ENCODE measurements at regions not wholly inside any gene's neighbourhood (a gene's known extent, or its start where the extent isn't known, plus 50 kb on each side); places are given as distances from the start of the nearest gene placed in this dataset.

DNA sequence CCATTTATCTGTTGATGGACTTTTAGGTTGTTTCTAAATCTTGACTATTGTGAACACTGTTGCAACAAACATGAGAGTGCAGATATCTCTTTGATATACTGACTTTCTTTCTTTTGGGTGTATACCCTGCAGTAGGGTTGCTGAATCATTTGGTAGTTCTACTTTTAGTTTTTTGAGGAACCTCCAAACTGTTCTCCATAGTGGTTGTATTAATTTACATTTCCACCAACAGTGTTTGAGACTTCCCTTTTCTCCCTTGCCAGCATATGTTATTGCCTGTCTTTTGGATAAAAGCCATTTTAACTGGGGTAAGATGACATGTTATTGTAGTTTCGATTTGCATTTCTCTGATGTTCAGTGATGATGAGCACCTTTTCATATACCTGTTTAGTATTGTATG, 330.0 kb downstream of the DDX10 start:
- H3K36me3 Mint-ChIP-seq, result no peaks in the 10 kb centered on the region
- Histone ChIP-seq H3K4me1 (ENCODE audit: control insufficient read depth, insufficient read depth, low read length) (no peaks in the 10 kb centered on the region), H3K27ac (ENCODE audit: low read length) (no peak overlapping the region), H3K27me3 (ENCODE audit: control insufficient read depth, insufficient read depth, low read length) (no peaks in the 10 kb centered on the region), H3K4me3 (ENCODE audit: low read length) (no peak overlapping the region), H3K36me3 (ENCODE audit: control insufficient read depth, insufficient read depth, low read length) (no peaks in the 10 kb centered on the region), H3K9me3 (ENCODE audit: control insufficient read depth, insufficient read depth, low read length) (no peaks in the 10 kb centered on the region)
- peaks cover 17 to 24% of the 10 kb centered on the region in 2 donors for H3K27me3 Mint-ChIP-seq (ENCODE audit: low read depth in 2 of 2)
- H3K4me1 Mint-ChIP-seq, result no peaks in the 10 kb centered on the region
- TF ChIP-seq, protein P1, sequence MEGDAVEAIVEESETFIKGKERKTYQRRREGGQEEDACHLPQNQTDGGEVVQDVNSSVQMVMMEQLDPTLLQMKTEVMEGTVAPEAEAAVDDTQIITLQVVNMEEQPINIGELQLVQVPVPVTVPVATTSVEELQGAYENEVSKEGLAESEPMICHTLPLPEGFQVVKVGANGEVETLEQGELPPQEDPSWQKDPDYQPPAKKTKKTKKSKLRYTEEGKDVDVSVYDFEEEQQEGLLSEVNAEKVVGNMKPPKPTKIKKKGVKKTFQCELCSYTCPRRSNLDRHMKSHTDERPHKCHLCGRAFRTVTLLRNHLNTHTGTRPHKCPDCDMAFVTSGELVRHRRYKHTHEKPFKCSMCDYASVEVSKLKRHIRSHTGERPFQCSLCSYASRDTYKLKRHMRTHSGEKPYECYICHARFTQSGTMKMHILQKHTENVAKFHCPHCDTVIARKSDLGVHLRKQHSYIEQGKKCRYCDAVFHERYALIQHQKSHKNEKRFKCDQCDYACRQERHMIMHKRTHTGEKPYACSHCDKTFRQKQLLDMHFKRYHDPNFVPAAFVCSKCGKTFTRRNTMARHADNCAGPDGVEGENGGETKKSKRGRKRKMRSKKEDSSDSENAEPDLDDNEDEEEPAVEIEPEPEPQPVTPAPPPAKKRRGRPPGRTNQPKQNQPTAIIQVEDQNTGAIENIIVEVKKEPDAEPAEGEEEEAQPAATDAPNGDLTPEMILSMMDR (IDR thresholded peaks at IDR 0.05), result no peak
- no CpG with 5 or more reads among the region's 1 CpG for WGBS (ENCODE audit: insufficient coverage)
- intact Hi-C loops (cut with micrococcal nuclease), result no loop called here
- H3K9me3 Mint-ChIP-seq, result peaks cover 5 to 9% of the 10 kb centered on the region in 2 donors
- DNase-seq (no peak), ATAC-seq (no peak)
- H3K4me3 Mint-ChIP-seq, result no peak overlapping the region
- H3K27ac Mint-ChIP-seq, result no peak overlapping the region

DNA sequence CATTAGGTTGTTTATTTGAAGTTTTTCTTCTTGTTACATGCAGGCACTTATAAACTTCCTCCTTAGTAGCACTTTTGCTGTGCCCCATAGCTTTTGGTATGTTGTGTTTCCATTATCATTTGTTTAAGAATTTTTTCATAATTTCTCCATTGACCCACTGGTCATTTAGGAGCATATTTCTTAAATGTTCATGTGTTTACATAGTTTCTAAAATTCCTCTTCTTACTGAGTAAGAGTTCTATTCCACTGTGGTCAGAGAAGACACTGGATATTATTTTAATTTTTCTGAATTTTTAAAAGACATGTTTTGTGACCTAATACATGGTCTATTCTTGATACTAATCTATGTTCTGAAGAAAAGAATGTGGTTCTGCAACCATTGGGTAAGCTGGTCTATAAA, 333.0 kb downstream of the DDX10 start:
- TF ChIP-seq, protein P1 (IDR thresholded peaks at IDR 0.05), result no peak
- Mint-ChIP-seq H3K27me3 (ENCODE audit: low read depth in 2 of 2) (peaks cover 14 to 26% of the 10 kb centered on the region in 2 donors), H3K4me1 (no peaks in the 10 kb centered on the region), H3K4me3 (no peak overlapping the region), H3K27ac (no peak overlapping the region), H3K9me3 (peaks cover 5 to 9% of the 10 kb centered on the region in 2 donors), H3K36me3 (no peaks in the 10 kb centered on the region)
- H3K9me3 ChIP-seq (ENCODE audit: control insufficient read depth, insufficient read depth, low read length), result peaks cover 9% of the 10 kb centered on the region
- no peak overlapping the region for H3K4me3 ChIP-seq (ENCODE audit: low read length)
- intact Hi-C loops (cut with micrococcal nuclease), result no loop called here
- no peak for ATAC-seq
- H3K36me3 ChIP-seq (ENCODE audit: control insufficient read depth, insufficient read depth, low read length), result no peaks in the 10 kb centered on the region
- H3K27ac ChIP-seq (ENCODE audit: low read length), result no peak overlapping the region
- no peaks in the 10 kb centered on the region for H3K27me3 ChIP-seq (ENCODE audit: control insufficient read depth, insufficient read depth, low read length)
- DNase-seq, result no peak
- no peaks in the 10 kb centered on the region for H3K4me1 ChIP-seq (ENCODE audit: control insufficient read depth, insufficient read depth, low read length)

DNA sequence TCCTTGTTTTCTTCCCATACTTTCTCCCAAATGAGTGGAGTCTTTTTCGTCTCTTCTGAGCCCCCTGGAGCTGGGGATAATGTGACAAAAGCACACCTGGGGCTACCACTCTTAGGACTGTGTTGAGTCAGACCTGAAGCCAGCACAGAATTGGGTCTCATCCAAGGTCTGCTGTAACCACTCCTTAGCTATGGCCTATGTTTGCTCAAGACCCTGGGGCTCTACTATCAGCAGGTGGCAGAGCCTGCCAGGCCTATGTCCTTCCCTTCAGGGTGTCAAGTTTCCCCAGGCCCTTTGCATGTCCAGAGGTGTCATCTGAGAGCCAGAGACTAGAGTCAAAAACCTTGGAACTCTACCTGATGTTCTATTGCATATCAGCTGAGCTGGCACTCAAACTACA, 335.7 kb downstream of the DDX10 start:
- H3K36me3 ChIP-seq (ENCODE audit: control insufficient read depth, insufficient read depth, low read length), result no peaks in the 10 kb centered on the region
- H3K27ac ChIP-seq (ENCODE audit: low read length), result no peak overlapping the region
- no peak overlapping the region for H3K4me3 ChIP-seq (ENCODE audit: low read length)
- TF ChIP-seq, protein P1 (IDR thresholded peaks at IDR 0.05), result no peak
- no peak overlapping the region for H3K4me3 Mint-ChIP-seq
- WGBS (ENCODE audit: insufficient coverage), result 67% methylated on average over 1 of the region's 1 CpG
- no peaks in the 10 kb centered on the region for H3K27me3 ChIP-seq (ENCODE audit: control insufficient read depth, insufficient read depth, low read length)
- H3K9me3 ChIP-seq (ENCODE audit: control insufficient read depth, insufficient read depth, low read length), result peaks cover 9% of the 10 kb centered on the region
- no peak overlapping the region for H3K27ac Mint-ChIP-seq
- no peak for DNase-seq
- no peaks in the 10 kb centered on the region for H3K4me1 ChIP-seq (ENCODE audit: control insufficient read depth, insufficient read depth, low read length)
- peaks cover 15 to 26% of the 10 kb centered on the region in 2 donors for H3K27me3 Mint-ChIP-seq (ENCODE audit: low read depth in 2 of 2)
- no peaks in the 10 kb centered on the region for H3K36me3 Mint-ChIP-seq
- intact Hi-C loops (cut with micrococcal nuclease), result no loop called here
- ATAC-seq, result no peak
- H3K9me3 Mint-ChIP-seq, result peaks cover 5 to 9% of the 10 kb centered on the region in 2 donors
- no peaks in the 10 kb centered on the region for H3K4me1 Mint-ChIP-seq

DNA sequence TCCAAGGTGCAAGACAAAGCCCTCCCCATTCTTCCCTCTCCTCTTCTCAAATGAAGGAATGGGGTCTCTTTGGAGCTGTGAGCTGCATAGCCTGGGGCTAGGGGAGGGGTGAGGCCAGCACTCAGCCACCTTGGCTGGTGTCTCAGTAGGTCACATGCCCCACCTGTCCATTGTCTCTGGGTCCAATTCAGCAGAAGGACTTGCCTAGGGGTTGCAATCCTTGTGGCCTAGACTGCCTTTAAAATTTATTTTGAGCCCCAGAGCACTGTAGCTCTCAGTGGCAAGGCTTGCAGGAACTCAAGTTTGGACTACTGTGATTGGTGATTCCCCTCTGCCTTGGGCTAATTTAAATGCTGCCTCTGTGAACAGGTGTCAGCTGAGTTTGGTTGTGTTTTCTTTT, 336.7 kb downstream of the DDX10 start:
- Mint-ChIP-seq H3K27ac (no peak overlapping the region), H3K4me1 (no peaks in the 10 kb centered on the region), H3K36me3 (no peaks in the 10 kb centered on the region), H3K27me3 (ENCODE audit: low read depth in 2 of 2) (peaks cover 14 to 26% of the 10 kb centered on the region in 2 donors), H3K4me3 (no peak overlapping the region), H3K9me3 (peaks cover 5 to 9% of the 10 kb centered on the region in 2 donors)
- Histone ChIP-seq H3K36me3 (ENCODE audit: control insufficient read depth, insufficient read depth, low read length) (no peaks in the 10 kb centered on the region), H3K9me3 (ENCODE audit: control insufficient read depth, insufficient read depth, low read length) (peaks cover 9% of the 10 kb centered on the region), H3K27me3 (ENCODE audit: control insufficient read depth, insufficient read depth, low read length) (no peaks in the 10 kb centered on the region), H3K27ac (ENCODE audit: low read length) (no peak overlapping the region), H3K4me1 (ENCODE audit: control insufficient read depth, insufficient read depth, low read length) (no peaks in the 10 kb centered on the region), H3K4me3 (ENCODE audit: low read length) (no peak overlapping the region)
- intact Hi-C loops (cut with micrococcal nuclease), result no loop called here
- TF ChIP-seq, protein P1 (IDR thresholded peaks at IDR 0.05), result no peak
- no peak for ATAC-seq
- no peak for DNase-seq

All from natural killer cell (primary cell).